Natural killer cell (primary cell): ENCODE measurements at regions not wholly inside any gene's neighbourhood (a gene's known extent, or its start where the extent isn't known, plus 50 kb on each side); places are given as distances from the start of the nearest gene placed in this dataset.

Source experiments
- ATAC-seq, 3 donors: fragments of 150-1000 bp in 2 of 3; fragments of 200-7000 bp in 1 of 3; cut with Tn5 transposase; 1 replicate in 1 of 3; 2 replicates in 2 of 3; pipeline ENCODE4 v1.10.0; 2021; ENCODE audit warnings: mild to moderate bottlenecking in 2 of 3, moderate library complexity in 2 of 3
- DNase-seq, 2 donors: peaks; one replicate each; pipeline versions ENCODE4 v3.0.0 to v3.0.0-alpha.2; 2013 to 2021; ENCODE audit warnings: mixed read lengths in 1 of 2
- H3K27ac ChIP-seq: one replicate; pipeline ENCODE4 v1.5.1; 2013; ENCODE audit warnings: mild to moderate bottlenecking, low read length
- H3K27me3 ChIP-seq: one replicate; pipeline ENCODE4 v1.6.1; 2013; ENCODE audit warnings: low read length; ENCODE audit not compliant: control insufficient read depth, insufficient read depth
- H3K36me3 ChIP-seq: one replicate; pipeline ENCODE4 v1.6.1; 2013; ENCODE audit warnings: low read length; ENCODE audit not compliant: control insufficient read depth, insufficient read depth
- H3K4me1 ChIP-seq: one replicate; pipeline ENCODE4 v1.6.1; 2013; ENCODE audit warnings: low read length; ENCODE audit not compliant: control insufficient read depth, insufficient read depth
- H3K4me3 ChIP-seq: one replicate; pipeline ENCODE4 v1.5.1; 2013; ENCODE audit warnings: low read length
- H3K9me3 ChIP-seq: one replicate; pipeline ENCODE4 v1.6.1; 2013; ENCODE audit warnings: low read length; ENCODE audit not compliant: control insufficient read depth, insufficient read depth
- H3K27ac Mint-ChIP-seq, 2 donors: one replicate each; pipeline ENCODE4 v1.8.0; 2022; ENCODE audit warnings: mild to moderate bottlenecking in 2 of 2, mixed read lengths in 2 of 2, moderate library complexity in 1 of 2
- H3K27me3 Mint-ChIP-seq, 2 donors: one replicate each; pipeline ENCODE4 v1.8.0; 2022; ENCODE audit warnings: low read depth in 2 of 2, mixed read lengths in 2 of 2
- H3K36me3 Mint-ChIP-seq: one replicate; pipeline ENCODE4 v1.8.0; 2022; ENCODE audit warnings: mixed read lengths
- H3K4me1 Mint-ChIP-seq, 2 donors: one replicate each; pipeline ENCODE4 v1.8.0; 2022; ENCODE audit warnings: mixed read lengths in 2 of 2
- H3K4me3 Mint-ChIP-seq: one replicate; pipeline ENCODE4 v1.8.0; 2022; ENCODE audit warnings: mild to moderate bottlenecking, moderate library complexity, mixed read lengths
- H3K9me3 Mint-ChIP-seq, 2 donors: one replicate each; pipeline ENCODE4 v1.8.0; 2022; ENCODE audit warnings: mixed read lengths in 2 of 2
- WGBS: methylation state at CpG from one replicate; pipeline ENCODE4 v1.1.7; 2013; ENCODE audit warnings: missing lambda C conversion rate; ENCODE audit not compliant: insufficient coverage; 5-methylcytosine and 5-hydroxymethylcytosine counted together
- intact Hi-C: fragments of 100-400 bp; cut with micrococcal nuclease; formaldehyde crosslinking; loops from one replicate; pipeline ENCODE4 v1.14.2; 2022
- TF ChIP-seq, protein P1 (sequence below): fragments of 200-600 bp; IDR thresholded peaks from one replicate; pipeline ENCODE4 v1.8.0; 2022; ENCODE audit warnings: antibody characterized with exemption

DNA sequence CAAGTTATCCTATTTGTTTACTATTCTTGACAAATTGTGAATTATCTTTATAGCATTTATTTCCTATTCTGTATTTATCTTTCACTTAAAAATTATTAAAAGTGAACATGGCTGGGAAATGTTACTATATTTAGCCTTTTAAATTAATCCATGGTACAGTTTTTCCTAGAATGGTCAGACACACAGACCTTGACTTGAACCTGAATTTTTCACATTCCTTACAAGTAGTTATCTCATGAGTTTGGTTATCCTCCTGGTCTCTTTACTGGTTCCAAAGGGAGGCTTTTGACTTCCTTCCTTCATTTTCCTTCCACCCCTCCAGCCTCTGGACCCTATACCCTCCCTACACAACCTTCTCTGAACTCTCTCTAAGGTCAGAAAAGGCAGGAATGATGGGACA, 280.6 kb downstream of the SATB1 start:
- H3K9me3 Mint-ChIP-seq, result no peaks in the 10 kb centered on the region
- DNase-seq, result no peak
- no peaks in the 10 kb centered on the region for H3K27me3 ChIP-seq
- no peak for ATAC-seq
- H3K4me3 ChIP-seq, result no peak overlapping the region
- no peaks in the 10 kb centered on the region for H3K36me3 ChIP-seq
- no peak overlapping the region for H3K4me3 Mint-ChIP-seq
- no peak overlapping the region for H3K27ac ChIP-seq
- no peaks in the 10 kb centered on the region for H3K4me1 Mint-ChIP-seq
- no peaks in the 10 kb centered on the region for H3K36me3 Mint-ChIP-seq
- intact Hi-C loops, result no loop called here
- TF ChIP-seq, protein P1, sequence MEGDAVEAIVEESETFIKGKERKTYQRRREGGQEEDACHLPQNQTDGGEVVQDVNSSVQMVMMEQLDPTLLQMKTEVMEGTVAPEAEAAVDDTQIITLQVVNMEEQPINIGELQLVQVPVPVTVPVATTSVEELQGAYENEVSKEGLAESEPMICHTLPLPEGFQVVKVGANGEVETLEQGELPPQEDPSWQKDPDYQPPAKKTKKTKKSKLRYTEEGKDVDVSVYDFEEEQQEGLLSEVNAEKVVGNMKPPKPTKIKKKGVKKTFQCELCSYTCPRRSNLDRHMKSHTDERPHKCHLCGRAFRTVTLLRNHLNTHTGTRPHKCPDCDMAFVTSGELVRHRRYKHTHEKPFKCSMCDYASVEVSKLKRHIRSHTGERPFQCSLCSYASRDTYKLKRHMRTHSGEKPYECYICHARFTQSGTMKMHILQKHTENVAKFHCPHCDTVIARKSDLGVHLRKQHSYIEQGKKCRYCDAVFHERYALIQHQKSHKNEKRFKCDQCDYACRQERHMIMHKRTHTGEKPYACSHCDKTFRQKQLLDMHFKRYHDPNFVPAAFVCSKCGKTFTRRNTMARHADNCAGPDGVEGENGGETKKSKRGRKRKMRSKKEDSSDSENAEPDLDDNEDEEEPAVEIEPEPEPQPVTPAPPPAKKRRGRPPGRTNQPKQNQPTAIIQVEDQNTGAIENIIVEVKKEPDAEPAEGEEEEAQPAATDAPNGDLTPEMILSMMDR, result no peak
- no peaks in the 10 kb centered on the region for H3K9me3 ChIP-seq
- H3K4me1 ChIP-seq, result no peaks in the 10 kb centered on the region
- H3K27ac Mint-ChIP-seq, result no peak overlapping the region
- H3K27me3 Mint-ChIP-seq, result no peaks in the 10 kb centered on the region

DNA sequence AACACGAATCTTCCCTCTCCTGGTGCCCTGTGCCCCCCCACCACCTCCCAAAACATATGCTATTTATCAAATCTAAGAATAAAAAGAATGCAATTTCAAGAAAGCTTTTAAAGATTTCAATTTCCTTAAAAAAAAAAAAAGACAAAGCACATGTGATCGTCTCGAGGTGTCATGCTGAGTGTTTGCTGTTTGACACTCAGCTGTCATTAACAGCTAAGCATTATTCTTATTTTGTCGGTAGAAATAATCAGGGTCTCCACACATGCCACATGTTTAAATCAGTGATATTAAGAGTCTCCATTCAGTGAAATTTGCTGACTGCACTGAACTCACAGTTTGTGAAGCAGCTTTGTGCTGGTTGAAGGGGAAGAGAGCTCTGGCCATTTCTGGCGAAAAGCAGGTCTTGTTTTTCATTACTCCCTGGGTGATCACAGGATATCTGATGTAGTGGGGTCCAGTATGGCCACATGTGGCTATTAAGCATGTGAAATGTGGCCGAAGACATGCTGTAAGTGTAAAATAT, 281.8 kb downstream of the SATB1 start:
- Histone ChIP-seq H3K27me3 (no peaks in the 10 kb centered on the region), H3K4me1 (no peaks in the 10 kb centered on the region), H3K4me3 (no peak overlapping the region), H3K9me3 (no peaks in the 10 kb centered on the region), H3K27ac (no peak overlapping the region), H3K36me3 (no peaks in the 10 kb centered on the region)
- Mint-ChIP-seq H3K4me3 (no peak overlapping the region), H3K4me1 (no peaks in the 10 kb centered on the region), H3K27me3 (no peaks in the 10 kb centered on the region), H3K27ac (no peak overlapping the region), H3K9me3 (no peaks in the 10 kb centered on the region), H3K36me3 (no peaks in the 10 kb centered on the region)
- TF ChIP-seq, protein P1, result no peak
- ATAC-seq (no peak), DNase-seq (no peak)
- intact Hi-C loops, result no loop called here
- WGBS, result 87% methylated on average over 6 of the region's 6 CpGs

DNA sequence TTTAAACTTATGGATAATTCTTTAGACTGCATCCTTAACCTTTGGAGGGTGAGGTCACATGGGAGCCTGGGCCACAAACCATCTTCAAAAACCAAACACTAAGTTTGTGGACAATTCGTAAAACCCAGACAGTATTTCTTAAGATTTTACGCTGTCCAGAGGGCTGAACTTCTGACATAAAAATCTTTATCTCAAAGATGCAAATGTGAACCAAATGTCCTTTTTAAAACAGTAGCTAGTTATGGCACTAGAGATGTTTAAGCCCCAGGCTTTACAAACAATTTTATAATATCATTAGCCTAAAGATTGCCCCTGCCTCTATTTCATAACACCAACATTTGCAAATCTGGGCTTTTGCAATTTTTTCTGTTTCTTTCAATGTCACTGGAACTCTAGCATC, 287.2 kb downstream of the SATB1 start:
- 74% methylated on average over 2 of the region's 2 CpGs for WGBS
- TF ChIP-seq, protein P1, result no peak
- H3K27ac Mint-ChIP-seq, result no peak overlapping the region
- H3K4me3 Mint-ChIP-seq, result no peak overlapping the region
- no peak overlapping the region for H3K27ac ChIP-seq
- H3K27me3 Mint-ChIP-seq, result peaks cover 0 to 4% of the 10 kb centered on the region in 2 donors
- H3K36me3 Mint-ChIP-seq, result no peaks in the 10 kb centered on the region
- no peaks in the 10 kb centered on the region for H3K27me3 ChIP-seq
- H3K9me3 Mint-ChIP-seq, result no peaks in the 10 kb centered on the region
- H3K4me1 ChIP-seq, result no peaks in the 10 kb centered on the region
- H3K36me3 ChIP-seq, result no peaks in the 10 kb centered on the region
- H3K4me3 ChIP-seq, result no peak overlapping the region
- H3K4me1 Mint-ChIP-seq, result no peaks in the 10 kb centered on the region
- intact Hi-C loops, result no loop called here
- DNase-seq, result no peak
- H3K9me3 ChIP-seq, result no peaks in the 10 kb centered on the region
- no peak for ATAC-seq

DNA sequence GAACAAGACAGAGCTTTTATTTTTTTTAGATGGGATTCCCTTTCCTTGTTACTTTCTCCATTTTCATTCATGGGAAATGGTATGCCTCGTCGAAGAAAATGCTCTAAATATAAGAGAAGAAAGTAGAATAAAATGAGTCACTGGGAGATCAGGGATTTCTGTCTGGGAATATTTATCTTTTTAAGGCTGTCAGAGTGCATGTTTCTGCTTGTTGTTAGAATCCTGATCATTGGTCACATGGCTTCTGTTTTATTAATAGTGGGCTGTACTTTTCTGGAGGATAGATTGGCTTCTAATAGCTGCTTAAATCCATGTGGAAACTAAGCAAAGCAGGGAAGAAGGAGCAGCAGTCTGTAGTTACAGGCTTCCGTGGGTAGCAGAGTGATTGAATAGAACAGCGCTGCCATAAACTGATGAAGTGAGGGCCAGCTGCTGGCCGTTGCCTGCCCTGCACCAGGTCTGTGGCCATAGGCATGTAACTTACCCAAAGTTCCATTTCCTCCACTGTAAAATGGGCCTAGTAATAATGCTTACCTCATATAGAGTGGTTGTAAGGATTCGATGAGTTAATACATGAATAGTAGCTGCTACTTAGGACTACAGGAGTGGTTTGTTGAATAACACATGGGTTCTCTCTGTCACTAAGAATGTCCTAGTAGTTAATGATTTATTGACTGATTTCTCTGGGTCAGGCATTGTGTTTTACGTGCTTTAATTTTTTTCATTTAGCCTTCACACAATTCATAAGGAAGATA, 289.9 kb downstream of the SATB1 start:
- no peaks in the 10 kb centered on the region for H3K4me1 Mint-ChIP-seq
- no peaks in the 10 kb centered on the region for H3K36me3 ChIP-seq
- no peaks in the 10 kb centered on the region for H3K9me3 Mint-ChIP-seq
- TF ChIP-seq, protein P1, result no peak
- no peak overlapping the region for H3K27ac ChIP-seq
- H3K27me3 Mint-ChIP-seq, result peaks cover 0 to 4% of the 10 kb centered on the region in 2 donors
- DNase-seq (no peak), ATAC-seq (no peak)
- no peak overlapping the region for H3K27ac Mint-ChIP-seq
- H3K4me3 Mint-ChIP-seq, result no peak overlapping the region
- no peaks in the 10 kb centered on the region for H3K27me3 ChIP-seq
- no peak overlapping the region for H3K4me3 ChIP-seq
- no peaks in the 10 kb centered on the region for H3K4me1 ChIP-seq
- WGBS, result 94% methylated on average over 6 of the region's 7 CpGs
- H3K36me3 Mint-ChIP-seq, result no peaks in the 10 kb centered on the region
- intact Hi-C loops, result no loop called here
- H3K9me3 ChIP-seq, result no peaks in the 10 kb centered on the region
